Suprapubic skin (tissue), 3 donors: ENCODE measurements at regions not wholly inside any gene's neighbourhood (a gene's known extent, or its start where the extent isn't known, plus 50 kb on each side); places are given as distances from the start of the nearest gene placed in this dataset.

Source experiments
- CTCF ChIP-seq, 2 donors: fragments of 200-600 bp in 1 of 2; fragments of 450-650 bp in 1 of 2; sonication (generic) in 1 of 2; IDR thresholded peaks; one replicate each; pipeline ENCODE4 v1.5.1; 2016 to 2019; ENCODE audit warnings: antibody characterized with exemption in 2 of 2, mild to moderate bottlenecking in 1 of 2, moderate library complexity in 1 of 2
- POLR2A ChIP-seq, 2 donors: fragments of 450-650 bp; IDR thresholded peaks; one replicate each; pipeline ENCODE4 v1.6.1; 2017; ENCODE audit warnings: antibody characterized with exemption in 2 of 2, mild to moderate bottlenecking in 2 of 2, moderate library complexity in 2 of 2

DNA sequence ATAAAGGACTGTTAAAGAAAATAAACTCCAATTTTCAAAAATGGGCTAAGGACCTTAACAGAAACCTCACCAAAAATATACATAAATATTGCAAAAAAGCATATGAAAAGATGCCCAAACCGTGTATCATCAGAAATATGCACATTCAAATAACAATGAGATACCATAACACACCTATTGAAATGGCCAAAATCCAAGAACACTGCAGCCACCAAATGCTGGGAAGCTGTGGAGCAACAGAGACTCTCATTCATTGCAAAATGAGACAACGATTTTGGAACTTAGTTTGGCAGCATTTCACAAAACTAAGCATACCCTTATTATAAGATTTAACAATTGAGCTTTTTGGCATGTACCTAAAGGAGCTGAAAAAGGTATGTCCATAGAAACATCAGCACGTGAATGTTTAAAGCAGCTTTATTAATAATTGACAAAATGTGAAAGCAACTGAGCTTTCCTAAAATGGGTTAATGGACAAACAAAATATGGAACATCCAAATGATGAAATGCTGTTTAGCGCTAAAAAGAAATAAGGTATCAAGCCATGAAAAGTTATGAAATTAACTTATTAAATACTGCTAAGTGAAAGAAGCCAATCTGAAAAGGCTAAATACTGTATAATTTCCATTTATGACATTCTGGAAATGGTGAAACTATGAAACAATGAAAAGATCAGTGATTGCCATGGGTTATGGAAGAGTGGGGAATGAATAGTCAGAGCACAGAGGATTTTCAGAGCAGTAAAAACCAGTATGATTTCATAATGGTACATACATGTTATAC is 592.6 kb upstream of the ADGRB3 start:
- TF ChIP-seq CTCF (IDR thresholded peaks at IDR 0.05): no peak
- TF ChIP-seq POLR2A (IDR thresholded peaks at IDR 0.05): no peak
